A549 (cell line): ENCODE measurements at regions not wholly inside any gene's neighbourhood (a gene's known extent, or its start where the extent isn't known, plus 50 kb on each side); places are given as distances from the start of the nearest gene placed in this dataset.

ENCODE experiments used
- BHLHE40 ChIP-seq: IDR thresholded peaks from 2 replicates; pipeline ENCODE4 v1.6.1; 2012; ENCODE audit warnings: low read depth, low read length, inconsistent platforms
- CEBPB ChIP-seq, 2 experiments: fragments of >200 bp in 1 of 2; sonication (Bioruptor Twin) in 1 of 2; formaldehyde crosslinking in 1 of 2; IDR thresholded peaks; 2 replicates each; pipeline ENCODE4 v1.6.1; 2012 to 2016
- MYC ChIP-seq: IDR thresholded peaks from 2 replicates; pipeline ENCODE4 v1.6.1; 2012; ENCODE audit warnings: mild to moderate bottlenecking, inconsistent platforms, low read length, improper control_type of control experiment, borderline replicate concordance
- POLR2A ChIP-seq: IDR thresholded peaks from 2 replicates; pipeline ENCODE4 v1.6.1; 2012; ENCODE audit warnings: mild to moderate bottlenecking, low read length
- RAD21 ChIP-seq, 2 experiments: fragments of >200 bp in 1 of 2; sonication (Bioruptor Twin) in 1 of 2; formaldehyde crosslinking in 1 of 2; IDR thresholded peaks in 1 of 2; conservative IDR thresholded peaks in 1 of 2; 2 replicates in 1 of 2; 3 replicates in 1 of 2; pipeline ENCODE4 v1.6.1; 2012 to 2018; ENCODE audit warnings: inconsistent platforms in 1 of 2
- TF ChIP-seq, protein P1 (sequence below): fragments of 200-600 bp; sonication (generic); IDR thresholded peaks from 2 replicates; pipeline ENCODE4 v1.6.1; 2016; ENCODE audit warnings: antibody characterized with exemption, mild to moderate bottlenecking, moderate library complexity
- TF ChIP-seq, protein P2 (sequence below): fragments of >200 bp; sonication (Bioruptor Twin); formaldehyde crosslinking; IDR thresholded peaks from 3 replicates; pipeline ENCODE4 v1.5.1; 2016

DNA sequence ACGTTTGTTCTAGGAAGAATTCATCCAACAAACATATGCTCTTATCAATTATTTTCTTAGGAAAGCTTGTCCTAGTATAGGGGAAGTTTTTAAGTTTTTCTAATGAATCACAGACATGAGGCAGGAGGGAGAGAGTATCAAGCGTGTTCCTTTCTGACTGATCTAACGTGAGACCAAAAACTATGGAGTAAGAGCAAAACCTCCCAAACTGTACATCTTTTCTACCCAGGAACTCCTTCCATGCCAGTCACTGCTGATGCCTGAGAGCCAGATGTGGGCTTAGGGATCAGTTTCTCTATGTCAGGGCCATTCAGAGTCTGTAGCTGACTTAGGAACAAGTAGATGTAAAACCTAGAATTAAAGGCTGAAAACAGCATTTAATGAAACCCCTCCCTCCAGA is 51.7 kb upstream of the NFIB start:
- TF ChIP-seq, protein P1, sequence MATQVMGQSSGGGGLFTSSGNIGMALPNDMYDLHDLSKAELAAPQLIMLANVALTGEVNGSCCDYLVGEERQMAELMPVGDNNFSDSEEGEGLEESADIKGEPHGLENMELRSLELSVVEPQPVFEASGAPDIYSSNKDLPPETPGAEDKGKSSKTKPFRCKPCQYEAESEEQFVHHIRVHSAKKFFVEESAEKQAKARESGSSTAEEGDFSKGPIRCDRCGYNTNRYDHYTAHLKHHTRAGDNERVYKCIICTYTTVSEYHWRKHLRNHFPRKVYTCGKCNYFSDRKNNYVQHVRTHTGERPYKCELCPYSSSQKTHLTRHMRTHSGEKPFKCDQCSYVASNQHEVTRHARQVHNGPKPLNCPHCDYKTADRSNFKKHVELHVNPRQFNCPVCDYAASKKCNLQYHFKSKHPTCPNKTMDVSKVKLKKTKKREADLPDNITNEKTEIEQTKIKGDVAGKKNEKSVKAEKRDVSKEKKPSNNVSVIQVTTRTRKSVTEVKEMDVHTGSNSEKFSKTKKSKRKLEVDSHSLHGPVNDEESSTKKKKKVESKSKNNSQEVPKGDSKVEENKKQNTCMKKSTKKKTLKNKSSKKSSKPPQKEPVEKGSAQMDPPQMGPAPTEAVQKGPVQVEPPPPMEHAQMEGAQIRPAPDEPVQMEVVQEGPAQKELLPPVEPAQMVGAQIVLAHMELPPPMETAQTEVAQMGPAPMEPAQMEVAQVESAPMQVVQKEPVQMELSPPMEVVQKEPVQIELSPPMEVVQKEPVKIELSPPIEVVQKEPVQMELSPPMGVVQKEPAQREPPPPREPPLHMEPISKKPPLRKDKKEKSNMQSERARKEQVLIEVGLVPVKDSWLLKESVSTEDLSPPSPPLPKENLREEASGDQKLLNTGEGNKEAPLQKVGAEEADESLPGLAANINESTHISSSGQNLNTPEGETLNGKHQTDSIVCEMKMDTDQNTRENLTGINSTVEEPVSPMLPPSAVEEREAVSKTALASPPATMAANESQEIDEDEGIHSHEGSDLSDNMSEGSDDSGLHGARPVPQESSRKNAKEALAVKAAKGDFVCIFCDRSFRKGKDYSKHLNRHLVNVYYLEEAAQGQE: no peak
- TF ChIP-seq, protein P2, sequence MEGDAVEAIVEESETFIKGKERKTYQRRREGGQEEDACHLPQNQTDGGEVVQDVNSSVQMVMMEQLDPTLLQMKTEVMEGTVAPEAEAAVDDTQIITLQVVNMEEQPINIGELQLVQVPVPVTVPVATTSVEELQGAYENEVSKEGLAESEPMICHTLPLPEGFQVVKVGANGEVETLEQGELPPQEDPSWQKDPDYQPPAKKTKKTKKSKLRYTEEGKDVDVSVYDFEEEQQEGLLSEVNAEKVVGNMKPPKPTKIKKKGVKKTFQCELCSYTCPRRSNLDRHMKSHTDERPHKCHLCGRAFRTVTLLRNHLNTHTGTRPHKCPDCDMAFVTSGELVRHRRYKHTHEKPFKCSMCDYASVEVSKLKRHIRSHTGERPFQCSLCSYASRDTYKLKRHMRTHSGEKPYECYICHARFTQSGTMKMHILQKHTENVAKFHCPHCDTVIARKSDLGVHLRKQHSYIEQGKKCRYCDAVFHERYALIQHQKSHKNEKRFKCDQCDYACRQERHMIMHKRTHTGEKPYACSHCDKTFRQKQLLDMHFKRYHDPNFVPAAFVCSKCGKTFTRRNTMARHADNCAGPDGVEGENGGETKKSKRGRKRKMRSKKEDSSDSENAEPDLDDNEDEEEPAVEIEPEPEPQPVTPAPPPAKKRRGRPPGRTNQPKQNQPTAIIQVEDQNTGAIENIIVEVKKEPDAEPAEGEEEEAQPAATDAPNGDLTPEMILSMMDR: no peak
- TF ChIP-seq RAD21 (conservative IDR thresholded peaks at IDR 0.05 in 1 of 2, IDR thresholded peaks at IDR 0.05 in 1 of 2): no peak
- no peak for TF ChIP-seq CEBPB (IDR thresholded peaks at IDR 0.05)
- no peak for TF ChIP-seq POLR2A
- no peak for TF ChIP-seq BHLHE40
- TF ChIP-seq MYC: no peak
